Caco-2 (cell line): ENCODE measurements at regions not wholly inside any gene's neighbourhood (a gene's known extent, or its start where the extent isn't known, plus 50 kb on each side); places are given as distances from the start of the nearest gene placed in this dataset.

Experiments
- BruUV-seq: library from RNA; stranded (reverse); fragments of 400-500 nt; replicated peaks from 2 replicates; lab custom pipeline; 2021; lab: Mats Ljungman, UMichigan
- CTCF ChIA-PET: fragments of 300-600 bp; sonication (Branson Sonifier 250); formaldehyde crosslinking; loops from one replicate; lab custom pipeline; 2022; ENCODE audit warnings: antibody characterized with exemption; lab: Charles Lee
- POLR2A ChIA-PET: fragments of 300-600 bp; sonication (Branson Sonifier 250); formaldehyde crosslinking; loops from one replicate; lab custom pipeline; 2022; ENCODE audit warnings: antibody characterized with exemption; lab: Charles Lee
- DNase-seq, 2 experiments: peaks; one replicate each; pipeline versions ENCODE4 v3.0.0 to v3.0.0-alpha.2; 2020 to 2022
- H3K27me3 ChIP-seq: replicated peaks from 2 replicates; pipeline ENCODE4 v1.6.0; 2011; ENCODE audit warnings: low read length; ENCODE audit not compliant: control insufficient read depth, insufficient read depth
- H3K36me3 ChIP-seq: 2 replicates; pipeline ENCODE4 v1.5.1; 2011; ENCODE audit warnings: low read length; ENCODE audit not compliant: control insufficient read depth, insufficient read depth
- H3K4me1 ChIP-seq: fragments of 250-450 bp; sonication (Bioruptor Pico); 2 replicates; pipeline ENCODE4 v1.5.1; 2020; ENCODE audit warnings: mild to moderate bottlenecking
- H3K4me3 ChIP-seq: 2 replicates; pipeline ENCODE4 v1.5.1; 2011; ENCODE audit warnings: low read depth, mild to moderate bottlenecking, control low read depth, low read length
- H3K9me3 ChIP-seq: fragments of 250-450 bp; sonication (Bioruptor Pico); 2 replicates; pipeline ENCODE4 v1.5.1; 2020; ENCODE audit warnings: mild to moderate bottlenecking, moderate library complexity
- H3K27ac Mint-ChIP-seq: one replicate; pipeline ENCODE4 v1.8.0; 2022; ENCODE audit warnings: mixed read lengths; ENCODE audit not compliant: unreplicated experiment
- H3K27me3 Mint-ChIP-seq: one replicate; pipeline ENCODE4 v1.8.0; 2022; ENCODE audit warnings: mixed read lengths; ENCODE audit not compliant: insufficient read depth, unreplicated experiment
- H3K36me3 Mint-ChIP-seq: one replicate; pipeline ENCODE4 v1.8.0; 2022; ENCODE audit warnings: mild to moderate bottlenecking, mixed read lengths; ENCODE audit not compliant: insufficient read depth, unreplicated experiment
- H3K4me1 Mint-ChIP-seq: one replicate; pipeline ENCODE4 v1.8.0; 2022; ENCODE audit warnings: low read depth, mixed read lengths; ENCODE audit not compliant: unreplicated experiment
- H3K4me3 Mint-ChIP-seq: one replicate; pipeline ENCODE4 v1.8.0; 2022; ENCODE audit warnings: mild to moderate bottlenecking, moderate library complexity, mixed read lengths; ENCODE audit not compliant: unreplicated experiment
- H3K9me3 Mint-ChIP-seq: one replicate; pipeline ENCODE4 v1.8.0; 2022; ENCODE audit warnings: mixed read lengths; ENCODE audit not compliant: unreplicated experiment
- CTCF ChIP-seq, 2 experiments: fragments of 200-600 bp in 1 of 2; IDR thresholded peaks; 1 replicate in 1 of 2; 2 replicates in 1 of 2; pipeline versions ENCODE4 v1.5.1 to v1.8.0; 2011 to 2022; ENCODE audit warnings: antibody characterized with exemption in 1 of 2, control low read depth in 1 of 2, inconsistent platforms in 1 of 2, low read depth in 1 of 2, low read length in 1 of 2, mild to moderate bottlenecking in 1 of 2, moderate library complexity in 1 of 2; ENCODE audit not compliant: insufficient read depth in 1 of 2, severe bottlenecking in 1 of 2, unreplicated experiment in 1 of 2
- intact Hi-C: fragments of 100-400 bp; cut with micrococcal nuclease; formaldehyde crosslinking; loops from one replicate; pipeline ENCODE4 v1.10.0; 2022; ENCODE audit not compliant: unreplicated experiment

GRCh38 chr14:100673807-100674154 lies 52.9 kb upstream of the DLK1 start:
- BruUV-seq: no TSS peak
- Histone ChIP-seq H3K9me3 (no peaks in the 10 kb centered on the region), H3K4me1 (0 out of 2 replicates have a peak, but pooled peaks cover 5% of the 10 kb centered on the region), H3K27me3 (no peaks in the 10 kb centered on the region), H3K36me3 (no peaks in the 10 kb centered on the region), H3K4me3 (no peak overlapping the region)
- no peaks in the 10 kb centered on the region for H3K36me3 Mint-ChIP-seq
- intact Hi-C loops: loop anchor here (10.0 kb wide), 1 partner anchor 951 kb away; no protein-coding TSS in a partner anchor
- H3K27me3 Mint-ChIP-seq: no peaks in the 10 kb centered on the region
- peaks cover 9% of the 10 kb centered on the region for H3K4me1 Mint-ChIP-seq
- CTCF ChIA-PET: interaction anchor here (0.9 to 1.6 kb wide), 2 partner anchors 11 to 227 kb away, joined by 4 to 8 read pairs; no protein-coding TSS in a partner anchor
- TF ChIP-seq CTCF (IDR thresholded peaks at IDR 0.05; ENCODE audit: insufficient read depth in 1 of 2, low read depth in 1 of 2, low read length in 1 of 2, severe bottlenecking in 1 of 2, unreplicated experiment in 1 of 2): no peak
- POLR2A ChIA-PET: no interaction called here
- H3K9me3 Mint-ChIP-seq: no peaks in the 10 kb centered on the region
- no peak overlapping the region for H3K4me3 Mint-ChIP-seq
- peak overlapping the region; percentile 63 for H3K27ac Mint-ChIP-seq
- no peak for DNase-seq

- Histone ChIP-seq H3K4me1 (0 out of 2 replicates have a peak, but pooled peaks cover 5% of the 10 kb centered on the region), H3K36me3 (no peaks in the 10 kb centered on the region), H3K4me3 (no peak overlapping the region), H3K27me3 (no peaks in the 10 kb centered on the region), H3K9me3 (no peaks in the 10 kb centered on the region)
- CTCF ChIA-PET: interaction anchor here (0.6 to 1.6 kb wide), 2 partner anchors 226 to 952 kb away, joined by 5 to 8 read pairs; no protein-coding TSS in a partner anchor
- Mint-ChIP-seq H3K27me3 (no peaks in the 10 kb centered on the region), H3K9me3 (no peaks in the 10 kb centered on the region), H3K36me3 (no peaks in the 10 kb centered on the region), H3K4me1 (peaks cover 9% of the 10 kb centered on the region), H3K4me3 (no peak overlapping the region), H3K27ac (no peak overlapping the region)
- no peak for TF ChIP-seq CTCF (IDR thresholded peaks at IDR 0.05; ENCODE audit: insufficient read depth in 1 of 2, low read depth in 1 of 2, low read length in 1 of 2, severe bottlenecking in 1 of 2, unreplicated experiment in 1 of 2)
- BruUV-seq: no TSS peak
- no peak for DNase-seq
- POLR2A ChIA-PET: no interaction called here
- intact Hi-C loops: loop anchor here (10.0 kb wide), 1 partner anchor 950 kb away; no protein-coding TSS in a partner anchor
Observed at GRCh38 chr14:100674428-100674827, 52.3 kb upstream of the DLK1 start.

- no TSS peak for BruUV-seq
- POLR2A ChIA-PET: no interaction called here
- no peak overlapping the region for H3K4me3 ChIP-seq
- no peak overlapping the region for H3K4me3 Mint-ChIP-seq
- CTCF ChIA-PET: no interaction called here
- no peaks in the 10 kb centered on the region for H3K9me3 ChIP-seq
- H3K27me3 Mint-ChIP-seq: no peaks in the 10 kb centered on the region
- H3K4me1 ChIP-seq: 0 out of 2 replicates have a peak, but pooled peaks cover 5% of the 10 kb centered on the region
- no peak overlapping the region for H3K27ac Mint-ChIP-seq
- TF ChIP-seq CTCF (IDR thresholded peaks at IDR 0.05; ENCODE audit: insufficient read depth in 1 of 2, low read depth in 1 of 2, low read length in 1 of 2, severe bottlenecking in 1 of 2, unreplicated experiment in 1 of 2): no peak
- H3K27me3 ChIP-seq: no peaks in the 10 kb centered on the region
- no peaks in the 10 kb centered on the region for H3K9me3 Mint-ChIP-seq
- no peaks in the 10 kb centered on the region for H3K36me3 ChIP-seq
- no peak for DNase-seq
- H3K36me3 Mint-ChIP-seq: no peaks in the 10 kb centered on the region
- intact Hi-C loops: loop anchor here (10.0 kb wide), 1 partner anchor 950 kb away; no protein-coding TSS in a partner anchor
- H3K4me1 Mint-ChIP-seq: peaks cover 9% of the 10 kb centered on the region
Observed at GRCh38 chr14:100674897-100675619, 51.6 kb upstream of the DLK1 start.
